Peyer's patch (tissue), 4 donors: ENCODE measurements at regions not wholly inside any gene's neighbourhood (a gene's known extent, or its start where the extent isn't known, plus 50 kb on each side); places are given as distances from the start of the nearest gene placed in this dataset.

Experiments
- POLR2A ChIP-seq, 2 donors: fragments of 450-650 bp; IDR thresholded peaks; one replicate each; pipeline ENCODE4 v1.5.1; 2017; ENCODE audit warnings: antibody characterized with exemption in 2 of 2, mild to moderate bottlenecking in 2 of 2, moderate library complexity in 2 of 2
- TF ChIP-seq, protein P1 (sequence below), 6 experiments: fragments of 450-650 bp in 4 of 6; fragments of 200-600 bp in 2 of 6; sonication (generic) in 1 of 6; IDR thresholded peaks; one replicate each; pipeline ENCODE4 v1.5.1; 2017 to 2019; ENCODE audit warnings: antibody characterized with exemption in 6 of 6, mild to moderate bottlenecking in 3 of 6, moderate library complexity in 1 of 6

DNA sequence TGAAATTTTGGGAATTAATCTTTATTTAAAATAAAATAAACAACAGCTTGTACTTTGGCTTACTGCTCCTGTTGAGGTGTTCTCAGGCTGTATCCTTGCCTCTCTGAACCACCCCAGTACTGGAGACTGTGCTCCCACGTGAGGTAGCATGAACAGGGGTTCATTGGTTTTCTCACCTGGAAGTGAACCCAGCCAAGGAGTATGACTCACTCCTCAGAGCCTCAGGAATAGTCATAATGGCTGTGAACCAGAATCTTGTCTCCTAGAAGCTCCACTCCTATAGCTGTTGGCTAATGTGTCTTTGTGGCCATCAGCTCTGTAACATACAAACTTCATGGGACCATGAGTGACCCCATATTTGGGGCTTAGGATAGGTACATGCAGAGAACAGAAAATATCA is 122.5 kb upstream of the ST8SIA2 start:
- TF ChIP-seq, protein P1, sequence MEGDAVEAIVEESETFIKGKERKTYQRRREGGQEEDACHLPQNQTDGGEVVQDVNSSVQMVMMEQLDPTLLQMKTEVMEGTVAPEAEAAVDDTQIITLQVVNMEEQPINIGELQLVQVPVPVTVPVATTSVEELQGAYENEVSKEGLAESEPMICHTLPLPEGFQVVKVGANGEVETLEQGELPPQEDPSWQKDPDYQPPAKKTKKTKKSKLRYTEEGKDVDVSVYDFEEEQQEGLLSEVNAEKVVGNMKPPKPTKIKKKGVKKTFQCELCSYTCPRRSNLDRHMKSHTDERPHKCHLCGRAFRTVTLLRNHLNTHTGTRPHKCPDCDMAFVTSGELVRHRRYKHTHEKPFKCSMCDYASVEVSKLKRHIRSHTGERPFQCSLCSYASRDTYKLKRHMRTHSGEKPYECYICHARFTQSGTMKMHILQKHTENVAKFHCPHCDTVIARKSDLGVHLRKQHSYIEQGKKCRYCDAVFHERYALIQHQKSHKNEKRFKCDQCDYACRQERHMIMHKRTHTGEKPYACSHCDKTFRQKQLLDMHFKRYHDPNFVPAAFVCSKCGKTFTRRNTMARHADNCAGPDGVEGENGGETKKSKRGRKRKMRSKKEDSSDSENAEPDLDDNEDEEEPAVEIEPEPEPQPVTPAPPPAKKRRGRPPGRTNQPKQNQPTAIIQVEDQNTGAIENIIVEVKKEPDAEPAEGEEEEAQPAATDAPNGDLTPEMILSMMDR (IDR thresholded peaks at IDR 0.05): no peak
- no peak for TF ChIP-seq POLR2A (IDR thresholded peaks at IDR 0.05)
